Astrocyte (in vitro differentiated cells and primary cell): ENCODE measurements at regions not wholly inside any gene's neighbourhood (a gene's known extent, or its start where the extent isn't known, plus 50 kb on each side); places are given as distances from the start of the nearest gene placed in this dataset.

ENCODE experiments used
- DNase-seq: peaks from one replicate; pipeline ENCODE4 v3.0.0-alpha.2; 2010; ENCODE audit warnings: low read depth
- FAIRE-seq: peaks from 2 replicates; lab custom pipeline; 2011; peaks lifted over from hg19 to GRCh38; lab: Jason Lieb, UNC
- H2AFZ ChIP-seq: 2 replicates; pipeline ENCODE4 v1.6.0; 2012; ENCODE audit warnings: low read depth, low read length, inconsistent platforms
- H3K27ac ChIP-seq: 2 replicates; pipeline ENCODE4 v1.5.1; 2011; ENCODE audit warnings: low read depth, low read length, inconsistent platforms
- H3K27me3 ChIP-seq: 2 replicates; pipeline ENCODE4 v1.6.0; 2011; ENCODE audit warnings: low read length, inconsistent platforms; ENCODE audit not compliant: insufficient read depth
- H3K36me3 ChIP-seq: 2 replicates; pipeline ENCODE4 v1.5.1; 2011; ENCODE audit warnings: low read length, inconsistent platforms; ENCODE audit not compliant: insufficient read depth
- H3K4me1 ChIP-seq: 2 replicates; pipeline ENCODE4 v1.5.1; 2011; ENCODE audit warnings: low read length, inconsistent platforms; ENCODE audit not compliant: insufficient read depth
- H3K4me2 ChIP-seq: 2 replicates; pipeline ENCODE4 v1.6.0; 2012; ENCODE audit warnings: low read length, inconsistent platforms
- H3K4me3 ChIP-seq: 2 replicates; pipeline ENCODE4 v1.5.1; 2011; ENCODE audit warnings: low read depth, mild to moderate bottlenecking, low read length, inconsistent platforms; ENCODE audit not compliant: insufficient read depth
- H3K79me2 ChIP-seq: 2 replicates; pipeline ENCODE4 v1.6.0; 2012; ENCODE audit warnings: mild to moderate bottlenecking, low read length, inconsistent platforms; ENCODE audit not compliant: insufficient read depth
- H3K9ac ChIP-seq: 2 replicates; pipeline ENCODE4 v1.6.0; 2012; ENCODE audit warnings: mild to moderate bottlenecking, low read length, inconsistent platforms
- H3K9me3 ChIP-seq: 2 replicates; pipeline ENCODE4 v1.5.1; 2012; ENCODE audit warnings: low read depth, mild to moderate bottlenecking, low read length, inconsistent platforms; ENCODE audit not compliant: insufficient read depth
- H4K20me1 ChIP-seq: 2 replicates; pipeline ENCODE4 v1.6.0; 2012; ENCODE audit warnings: low read length, inconsistent platforms; ENCODE audit not compliant: insufficient read depth
- H3K27ac Mint-ChIP-seq: one replicate; pipeline ENCODE4 v1.8.0; 2021; ENCODE audit warnings: mild to moderate bottlenecking, mixed read lengths; ENCODE audit not compliant: unreplicated experiment
- H3K27me3 Mint-ChIP-seq: one replicate; pipeline ENCODE4 v1.8.0; 2021; ENCODE audit warnings: low read depth, mixed read lengths; ENCODE audit not compliant: unreplicated experiment
- H3K36me3 Mint-ChIP-seq: one replicate; pipeline ENCODE4 v1.8.0; 2021; ENCODE audit warnings: low read depth, mixed read lengths; ENCODE audit not compliant: unreplicated experiment
- H3K4me1 Mint-ChIP-seq: one replicate; pipeline ENCODE4 v1.8.0; 2021; ENCODE audit warnings: low read depth, mixed read lengths; ENCODE audit not compliant: unreplicated experiment
- H3K4me3 Mint-ChIP-seq: one replicate; pipeline ENCODE4 v1.8.0; 2021; ENCODE audit warnings: mild to moderate bottlenecking, moderate library complexity, mixed read lengths; ENCODE audit not compliant: unreplicated experiment
- H3K9me3 Mint-ChIP-seq: one replicate; pipeline ENCODE4 v1.8.0; 2021; ENCODE audit warnings: mild to moderate bottlenecking, mixed read lengths; ENCODE audit not compliant: unreplicated experiment
- EZH2 ChIP-seq: IDR thresholded peaks from 2 replicates; pipeline ENCODE4 v1.6.1; 2012; ENCODE audit warnings: mild to moderate bottlenecking, low read length, inconsistent platforms; ENCODE audit not compliant: insufficient read depth
- TF ChIP-seq, protein P1 (sequence below): IDR thresholded peaks from 2 replicates; pipeline ENCODE4 v1.5.1; 2011; ENCODE audit warnings: low read depth, mild to moderate bottlenecking, inconsistent platforms, low read length, moderate library complexity; ENCODE audit not compliant: insufficient read depth

DNA sequence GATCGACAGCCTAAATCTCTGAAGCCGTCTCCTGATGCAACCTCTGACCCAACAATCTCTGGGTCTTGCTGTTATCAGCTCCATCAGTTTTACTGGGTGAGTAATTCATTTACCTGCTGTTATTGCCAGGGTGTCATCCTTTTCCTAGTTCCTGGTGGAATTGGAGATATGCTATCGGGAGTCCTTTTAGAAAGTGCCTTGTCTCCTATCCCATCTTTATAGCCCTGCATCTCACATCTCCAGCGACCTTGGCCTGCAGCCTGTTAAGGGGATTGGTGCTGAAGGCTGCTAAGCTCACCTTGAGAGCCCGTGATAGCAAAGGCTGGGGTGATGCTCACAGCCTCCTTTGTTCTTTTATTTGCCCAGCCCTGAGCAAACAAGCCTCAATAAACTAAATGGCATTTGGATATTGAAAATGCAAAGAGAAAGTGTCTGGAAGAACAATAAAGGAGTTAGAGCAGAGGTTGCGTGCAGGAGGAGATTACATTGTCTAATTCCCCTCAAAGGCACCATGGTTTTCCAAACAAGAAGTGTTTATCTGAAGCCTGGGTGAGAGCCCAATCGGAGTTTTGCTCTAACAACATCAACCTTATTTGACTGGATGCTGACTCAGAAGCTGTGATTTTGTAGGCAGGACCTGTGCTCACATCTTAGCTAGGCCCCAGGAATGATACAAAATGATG, 101.8 kb downstream of the RPLP1 start:
- Histone ChIP-seq H3K4me1 (peaks cover 18% of the 10 kb centered on the region), H3K9me3 (peaks cover 7% of the 10 kb centered on the region), H4K20me1 (no peaks in the 10 kb centered on the region), H3K27ac (no peak overlapping the region), H3K9ac (no peak overlapping the region), H3K36me3 (no peaks in the 10 kb centered on the region), H2AFZ (no peak overlapping the region), H3K27me3 (peaks cover 10% of the 10 kb centered on the region), H3K79me2 (no peaks in the 10 kb centered on the region), H3K4me2 (no peak overlapping the region), H3K4me3 (no peak overlapping the region)
- H3K4me3 Mint-ChIP-seq, result no peak overlapping the region
- H3K27me3 Mint-ChIP-seq, result peaks cover 37% of the 10 kb centered on the region
- peaks cover 13% of the 10 kb centered on the region for H3K4me1 Mint-ChIP-seq
- no peak overlapping the region for H3K27ac Mint-ChIP-seq
- no peak for FAIRE-seq
- DNase-seq, result no peak
- H3K9me3 Mint-ChIP-seq, result peaks cover 4% of the 10 kb centered on the region
- H3K36me3 Mint-ChIP-seq, result peaks cover 2% of the 10 kb centered on the region
- TF ChIP-seq, protein P1, sequence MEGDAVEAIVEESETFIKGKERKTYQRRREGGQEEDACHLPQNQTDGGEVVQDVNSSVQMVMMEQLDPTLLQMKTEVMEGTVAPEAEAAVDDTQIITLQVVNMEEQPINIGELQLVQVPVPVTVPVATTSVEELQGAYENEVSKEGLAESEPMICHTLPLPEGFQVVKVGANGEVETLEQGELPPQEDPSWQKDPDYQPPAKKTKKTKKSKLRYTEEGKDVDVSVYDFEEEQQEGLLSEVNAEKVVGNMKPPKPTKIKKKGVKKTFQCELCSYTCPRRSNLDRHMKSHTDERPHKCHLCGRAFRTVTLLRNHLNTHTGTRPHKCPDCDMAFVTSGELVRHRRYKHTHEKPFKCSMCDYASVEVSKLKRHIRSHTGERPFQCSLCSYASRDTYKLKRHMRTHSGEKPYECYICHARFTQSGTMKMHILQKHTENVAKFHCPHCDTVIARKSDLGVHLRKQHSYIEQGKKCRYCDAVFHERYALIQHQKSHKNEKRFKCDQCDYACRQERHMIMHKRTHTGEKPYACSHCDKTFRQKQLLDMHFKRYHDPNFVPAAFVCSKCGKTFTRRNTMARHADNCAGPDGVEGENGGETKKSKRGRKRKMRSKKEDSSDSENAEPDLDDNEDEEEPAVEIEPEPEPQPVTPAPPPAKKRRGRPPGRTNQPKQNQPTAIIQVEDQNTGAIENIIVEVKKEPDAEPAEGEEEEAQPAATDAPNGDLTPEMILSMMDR, result no peak
- TF ChIP-seq EZH2, result no peak

- no peak overlapping the region for H2AFZ ChIP-seq
- Mint-ChIP-seq H3K36me3 (peaks cover 2% of the 10 kb centered on the region), H3K4me3 (no peak overlapping the region), H3K27ac (no peak overlapping the region), H3K27me3 (peaks cover 30% of the 10 kb centered on the region), H3K4me1 (peaks cover 13% of the 10 kb centered on the region), H3K9me3 (peaks cover 4% of the 10 kb centered on the region)
- H3K36me3 ChIP-seq, result no peaks in the 10 kb centered on the region
- H3K4me2 ChIP-seq, result no peak overlapping the region
- no peak for DNase-seq
- H3K27me3 ChIP-seq, result peaks cover 4% of the 10 kb centered on the region
- no peak overlapping the region for H3K9ac ChIP-seq
- FAIRE-seq, result no peak
- peaks cover 18% of the 10 kb centered on the region for H3K4me1 ChIP-seq
- H3K79me2 ChIP-seq, result no peaks in the 10 kb centered on the region
- TF ChIP-seq EZH2, result no peak
- TF ChIP-seq, protein P1, result no peak
- no peak overlapping the region for H3K4me3 ChIP-seq
- H3K9me3 ChIP-seq, result peaks cover 7% of the 10 kb centered on the region
- H3K27ac ChIP-seq, result no peak overlapping the region
- H4K20me1 ChIP-seq, result no peaks in the 10 kb centered on the region
These were observed 102.5 kb downstream of the RPLP1 start for GRCh38 chr15:69555080-69555479.

DNA sequence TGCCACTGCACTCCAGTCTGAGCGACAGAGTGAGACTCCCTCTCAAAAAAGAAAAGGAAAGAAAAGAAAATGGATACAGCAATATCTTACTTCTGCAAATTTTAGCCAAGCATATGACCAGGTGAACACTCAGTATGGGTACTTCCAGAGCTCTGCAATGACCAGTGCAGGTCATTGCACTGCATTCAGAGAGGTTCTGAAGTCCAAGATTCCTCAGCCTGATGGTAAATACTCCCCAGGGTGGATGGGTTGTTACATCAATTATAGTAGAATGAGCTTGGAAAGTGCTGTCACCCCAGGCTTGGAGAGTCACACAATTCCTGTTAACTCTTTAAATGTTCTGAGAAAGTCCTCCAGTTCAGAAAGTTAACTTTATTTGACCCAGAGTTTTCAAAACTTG, 103.7 kb downstream of the RPLP1 start:
- Histone ChIP-seq H3K4me2 (no peak overlapping the region), H3K9ac (no peak overlapping the region), H3K27me3 (peaks cover 10% of the 10 kb centered on the region), H3K36me3 (no peaks in the 10 kb centered on the region), H3K27ac (no peak overlapping the region), H3K4me3 (no peak overlapping the region), H3K4me1 (peaks cover 18% of the 10 kb centered on the region), H2AFZ (no peak overlapping the region), H3K9me3 (peaks cover 7% of the 10 kb centered on the region), H3K79me2 (no peaks in the 10 kb centered on the region), H4K20me1 (no peaks in the 10 kb centered on the region)
- H3K4me1 Mint-ChIP-seq, result peaks cover 13% of the 10 kb centered on the region
- H3K36me3 Mint-ChIP-seq, result no peaks in the 10 kb centered on the region
- H3K27me3 Mint-ChIP-seq, result peaks cover 26% of the 10 kb centered on the region
- H3K4me3 Mint-ChIP-seq, result no peak overlapping the region
- TF ChIP-seq EZH2, result no peak
- FAIRE-seq, result no peak
- no peak for DNase-seq
- H3K27ac Mint-ChIP-seq, result no peak overlapping the region
- peaks cover 4% of the 10 kb centered on the region for H3K9me3 Mint-ChIP-seq
